Thoracic aorta (tissue), 2 donors: ENCODE measurements at regions not wholly inside any gene's neighbourhood (a gene's known extent, or its start where the extent isn't known, plus 50 kb on each side); places are given as distances from the start of the nearest gene placed in this dataset.

Experiments
- ATAC-seq: fragments of 150-250 bp; one replicate; pipeline ENCODE4 v1.8.0; 2017; ENCODE audit warnings: low read depth; ENCODE audit not compliant: insufficient number of reproducible peaks, low FRiP score
- DNase-seq: peaks from one replicate; pipeline ENCODE4 v3.0.0-alpha.2; 2020; ENCODE audit warnings: low spot score
- H3K27ac ChIP-seq, 2 donors: fragments of 200-600 bp; sonication (generic); 1 replicate in 1 of 2; 2 replicates in 1 of 2; pipeline ENCODE4 v1.5.1; 2016; ENCODE audit warnings: mild to moderate bottlenecking in 2 of 2, moderate library complexity in 2 of 2
- H3K27me3 ChIP-seq: fragments of 200-600 bp; sonication (generic); replicated peaks from 2 replicates; pipeline ENCODE4 v1.6.0; 2016; ENCODE audit warnings: mild to moderate bottlenecking; ENCODE audit not compliant: insufficient read depth
- H3K36me3 ChIP-seq: fragments of 200-600 bp; sonication (generic); one replicate; pipeline ENCODE4 v1.5.1; 2016
- H3K4me1 ChIP-seq, 2 donors: fragments of 200-600 bp; sonication (generic); 1 replicate in 1 of 2; 2 replicates in 1 of 2; pipeline versions ENCODE4 v1.5.1 to v1.6.0; 2016; ENCODE audit warnings: low read depth in 2 of 2, mild to moderate bottlenecking in 1 of 2; ENCODE audit not compliant: control insufficient read depth in 1 of 2
- H3K4me3 ChIP-seq: fragments of 200-600 bp; sonication (generic); 2 replicates; pipeline ENCODE4 v1.5.1; 2016; ENCODE audit warnings: mild to moderate bottlenecking
- H3K9me3 ChIP-seq: fragments of 200-600 bp; sonication (generic); 2 replicates; pipeline ENCODE4 v1.5.1; 2016
- CTCF ChIP-seq: fragments of 200-600 bp; sonication (generic); IDR thresholded peaks from one replicate; pipeline ENCODE4 v1.5.1; 2019; ENCODE audit warnings: antibody characterized with exemption

- DNase-seq: no peak
- H3K27ac ChIP-seq: no peak overlapping the region
- TF ChIP-seq CTCF: no peak
Observed at GRCh38 chr1:173276922-173277800, 70.0 kb upstream of the TNFSF4 start.

GRCh38 chr1:173280899-173281660 lies 73.9 kb upstream of the TNFSF4 start:
- Histone ChIP-seq H3K27me3 (no peaks in the 10 kb centered on the region), H3K4me1 (no peaks in the 10 kb centered on the region), H3K27ac (no peak overlapping the region), H3K36me3 (no peaks in the 10 kb centered on the region), H3K9me3 (no peaks in the 10 kb centered on the region), H3K4me3 (no peak overlapping the region)
- DNase-seq: no peak
- TF ChIP-seq CTCF: no peak
- no peak for ATAC-seq

More at GRCh38 chr1:173276922-173277800, 70.0 kb upstream of the TNFSF4 start:
- ATAC-seq: no peak
- Histone ChIP-seq H3K27me3 (no peaks in the 10 kb centered on the region), H3K36me3 (no peaks in the 10 kb centered on the region), H3K9me3 (no peaks in the 10 kb centered on the region), H3K4me1 (no peaks in the 10 kb centered on the region), H3K4me3 (no peak overlapping the region)

- Histone ChIP-seq H3K4me3 (no peak overlapping the region), H3K36me3 (no peaks in the 10 kb centered on the region), H3K4me1 (no peaks in the 10 kb centered on the region), H3K9me3 (no peaks in the 10 kb centered on the region), H3K27ac (no peak overlapping the region), H3K27me3 (no peaks in the 10 kb centered on the region)
- no peak for TF ChIP-seq CTCF
- ATAC-seq: no peak
- no peak for DNase-seq
Observed at GRCh38 chr1:173285048-173285447, 77.9 kb upstream of the TNFSF4 start.

GRCh38 chr1:173287785-173288184 lies 80.7 kb upstream of the TNFSF4 start:
- DNase-seq (no peak), ATAC-seq (no peak)
- no peak overlapping the region for H3K27ac ChIP-seq
- no peaks in the 10 kb centered on the region for H3K27me3 ChIP-seq
- no peaks in the 10 kb centered on the region for H3K36me3 ChIP-seq
- no peak overlapping the region for H3K4me3 ChIP-seq
- H3K9me3 ChIP-seq: no peaks in the 10 kb centered on the region
- no peak for TF ChIP-seq CTCF
- H3K4me1 ChIP-seq: no peaks in the 10 kb centered on the region

- no peaks in the 10 kb centered on the region for H3K4me1 ChIP-seq
- H3K27me3 ChIP-seq: no peaks in the 10 kb centered on the region
- no peak for TF ChIP-seq CTCF
- no peaks in the 10 kb centered on the region for H3K9me3 ChIP-seq
- H3K27ac ChIP-seq: no peak overlapping the region
- DNase-seq: no peak
- no peaks in the 10 kb centered on the region for H3K36me3 ChIP-seq
- H3K4me3 ChIP-seq: no peak overlapping the region
- no peak for ATAC-seq
Observed at GRCh38 chr1:173293756-173294155, 86.6 kb upstream of the TNFSF4 start.
